GM23338 (cell line): ENCODE measurements at regions not wholly inside any gene's neighbourhood (a gene's known extent, or its start where the extent isn't known, plus 50 kb on each side); places are given as distances from the start of the nearest gene placed in this dataset.

Source experiments
- ATAC-seq: fragments of 200-7000 bp; cut with Tn5 transposase; 3 replicates; pipeline ENCODE4 v1.9.1; 2020
- DNase-seq: peaks from one replicate; pipeline ENCODE4 v3.0.0-alpha.2; 2015; ENCODE audit warnings: low spot score
- H2AFZ ChIP-seq: fragments of 200-600 bp; sonication (generic); 2 replicates; pipeline ENCODE4 v1.8.0; 2016; ENCODE audit warnings: antibody characterized with exemption, mild to moderate bottlenecking, moderate library complexity
- H3F3A ChIP-seq: fragments of 200-600 bp; sonication (generic); replicated peaks from 2 replicates; pipeline ENCODE4 v1.8.0; 2017; ENCODE audit warnings: antibody characterized with exemption, mixed run types, low read depth
- H3K27ac ChIP-seq: fragments of 200-600 bp; sonication (generic); 2 replicates; pipeline ENCODE4 v1.6.1; 2016; ENCODE audit warnings: low read depth
- H3K27me3 ChIP-seq: fragments of 200-600 bp; sonication (generic); 2 replicates; pipeline ENCODE4 v1.8.0; 2016; ENCODE audit warnings: mild to moderate bottlenecking, mixed run types, moderate library complexity; ENCODE audit not compliant: insufficient read depth
- H3K36me3 ChIP-seq: fragments of 200-600 bp; sonication (generic); 2 replicates; pipeline ENCODE4 v1.8.0; 2016; ENCODE audit warnings: mild to moderate bottlenecking; ENCODE audit not compliant: insufficient read depth
- H3K4me1 ChIP-seq: fragments of 200-600 bp; sonication (generic); 2 replicates; pipeline ENCODE4 v1.8.0; 2016; ENCODE audit warnings: mild to moderate bottlenecking, moderate library complexity; ENCODE audit not compliant: insufficient read depth
- H3K4me2 ChIP-seq: fragments of 200-600 bp; sonication (generic); 2 replicates; pipeline ENCODE4 v1.7.1; 2017; ENCODE audit warnings: mixed run types
- H3K4me3 ChIP-seq: fragments of 200-600 bp; sonication (generic); 2 replicates; pipeline ENCODE4 v1.6.1; 2016; ENCODE audit warnings: mixed run types
- H3K79me2 ChIP-seq: fragments of 200-600 bp; sonication (generic); replicated peaks from 2 replicates; pipeline ENCODE4 v1.8.0; 2017; ENCODE audit warnings: mild to moderate bottlenecking; ENCODE audit not compliant: insufficient read depth
- H3K9me2 ChIP-seq: fragments of 200-600 bp; sonication (generic); 2 replicates; pipeline ENCODE4 v1.8.0; 2017; ENCODE audit not compliant: insufficient read depth
- H4K20me1 ChIP-seq: fragments of 200-600 bp; sonication (generic); replicated peaks from 2 replicates; pipeline ENCODE4 v1.8.0; 2017; ENCODE audit warnings: mild to moderate bottlenecking; ENCODE audit not compliant: insufficient read depth
- H3K27ac Mint-ChIP-seq: 2 replicates; pipeline ENCODE4 v1.8.0; 2020; ENCODE audit warnings: inconsistent platforms, mild to moderate bottlenecking, moderate library complexity, mixed read lengths
- H3K27me3 Mint-ChIP-seq: 3 replicates; pipeline ENCODE4 v1.8.0; 2022; ENCODE audit warnings: low read depth, mild to moderate bottlenecking, moderate library complexity, mixed read lengths, inconsistent platforms; ENCODE audit not compliant: insufficient read depth, poor library complexity
- H3K36me3 Mint-ChIP-seq: 3 replicates; pipeline ENCODE4 v1.8.0; 2021; ENCODE audit warnings: low read depth, mild to moderate bottlenecking, inconsistent platforms, moderate library complexity, mixed read lengths
- H3K4me1 Mint-ChIP-seq: 3 replicates; pipeline ENCODE4 v1.8.0; 2020; ENCODE audit warnings: mild to moderate bottlenecking, inconsistent platforms, mixed read lengths
- H3K4me3 Mint-ChIP-seq: 3 replicates; pipeline ENCODE4 v1.8.0; 2021; ENCODE audit warnings: moderate library complexity, mild to moderate bottlenecking, inconsistent platforms, mixed read lengths
- H3K9me3 Mint-ChIP-seq: 3 replicates; pipeline ENCODE4 v1.8.0; 2020; ENCODE audit warnings: moderate library complexity, mild to moderate bottlenecking, inconsistent platforms, mixed read lengths
- CREB1 ChIP-seq: fragments of 250-450 bp; sonication (Bioruptor Pico); IDR thresholded peaks from 2 replicates; pipeline ENCODE4 v1.5.0; 2020; ENCODE audit warnings: low read depth, mild to moderate bottlenecking, moderate library complexity
- CTCF ChIP-seq, 2 experiments: fragments of 200-600 bp in 1 of 2; sonication (generic) in 1 of 2; conservative IDR thresholded peaks; 2 replicates each; pipeline versions ENCODE4 v1.5.1 to v1.6.1; 2016 to 2017; ENCODE audit warnings: antibody characterized with exemption in 2 of 2, low read depth in 2 of 2, mild to moderate bottlenecking in 2 of 2, moderate library complexity in 1 of 2
- ETS1 ChIP-seq: IDR thresholded peaks from 2 replicates; pipeline ENCODE4 v1.6.1; 2016; ENCODE audit warnings: antibody characterized with exemption
- EZH2 ChIP-seq: fragments of 200-600 bp; sonication (generic); IDR thresholded peaks from one replicate; pipeline ENCODE4 v1.8.0; 2017; ENCODE audit warnings: antibody characterized with exemption, mild to moderate bottlenecking, low read depth; ENCODE audit not compliant: unreplicated experiment
- EZH2phosphoT487 ChIP-seq: fragments of 200-600 bp; sonication (generic); IDR thresholded peaks from one replicate; pipeline ENCODE4 v1.8.1; 2018; ENCODE audit warnings: antibody characterized with exemption; ENCODE audit not compliant: unreplicated experiment
- JUNB ChIP-seq: IDR thresholded peaks from one replicate; pipeline ENCODE4 v1.6.1; 2016; ENCODE audit warnings: antibody characterized with exemption; ENCODE audit not compliant: unreplicated experiment
- NANOG ChIP-seq: IDR thresholded peaks from 2 replicates; pipeline ENCODE4 v1.6.1; 2016; ENCODE audit warnings: antibody characterized with exemption, borderline replicate concordance
- STAT1 ChIP-seq: IDR thresholded peaks from one replicate; pipeline ENCODE4 v1.6.1; 2016; ENCODE audit warnings: antibody characterized with exemption; ENCODE audit not compliant: unreplicated experiment
- ZNF114 ChIP-seq: fragments of 250-450 bp; sonication (Bioruptor Pico); IDR thresholded peaks from 2 replicates; pipeline ENCODE4 v1.5.0; 2020; ENCODE audit warnings: mild to moderate bottlenecking, moderate library complexity
- ZNF331 ChIP-seq: fragments of 250-450 bp; sonication (Bioruptor Pico); IDR thresholded peaks from 2 replicates; pipeline ENCODE4 v1.5.0; 2020; ENCODE audit warnings: low read depth, mild to moderate bottlenecking, moderate library complexity
- TF ChIP-seq, protein P1 (sequence below): fragments of 250-450 bp; sonication (Bioruptor Pico); IDR thresholded peaks from 2 replicates; pipeline ENCODE4 v1.5.0; 2020; ENCODE audit warnings: mild to moderate bottlenecking, moderate library complexity
- TF ChIP-seq, protein P2 (sequence below): IDR thresholded peaks from one replicate; pipeline ENCODE4 v1.6.1; 2018; ENCODE audit warnings: antibody characterized with exemption; ENCODE audit not compliant: unreplicated experiment

DNA sequence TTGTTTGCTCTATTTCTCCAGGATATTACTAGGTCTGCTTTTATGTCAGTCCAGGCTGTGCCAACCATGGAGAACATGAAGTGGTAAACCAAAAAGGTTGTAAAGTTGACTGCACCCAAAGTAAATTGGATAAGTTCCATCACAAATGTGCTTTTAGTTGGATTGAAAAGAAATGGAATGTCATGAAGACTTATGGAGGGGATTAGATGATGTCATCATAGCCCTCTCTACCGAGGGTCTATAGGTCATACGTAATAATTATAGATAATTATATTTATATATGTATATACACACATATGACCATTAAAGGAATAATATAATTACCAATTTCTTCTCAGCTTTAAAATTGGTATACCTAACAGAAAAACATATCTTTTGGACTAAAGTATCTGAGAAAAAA is 714.9 kb downstream of the NOVA1 start:
- Mint-ChIP-seq H3K4me1 (peaks cover 3% of the 10 kb centered on the region; the same call in 2 of the 3 replicates), H3K4me3 (no peak overlapping the region), H3K36me3 (no peaks in the 10 kb centered on the region), H3K9me3 (no peaks in the 10 kb centered on the region), H3K27ac (no peak overlapping the region), H3K27me3 (no peaks in the 10 kb centered on the region)
- Histone ChIP-seq H4K20me1 (no peaks in the 10 kb centered on the region), H3K4me2 (no peak overlapping the region), H3F3A (no peaks in the 10 kb centered on the region), H3K27ac (no peak overlapping the region), H3K79me2 (no peaks in the 10 kb centered on the region), H3K9me2 (no peaks in the 10 kb centered on the region), H3K27me3 (no peaks in the 10 kb centered on the region), H3K36me3 (no peaks in the 10 kb centered on the region), H3K4me3 (no peak overlapping the region), H2AFZ (no peak overlapping the region), H3K4me1 (no peaks in the 10 kb centered on the region)
- DNase-seq (no peak), ATAC-seq (no peak)
- TF ChIP-seq EZH2 (no peak), ETS1 (no peak), CTCF (conservative IDR thresholded peaks at IDR 0.05; ENCODE audit: low read depth in 2 of 2) (no peak), ZNF114 (CRISPR knock-in tag) (no peak), STAT1 (no peak), NANOG (no peak), CREB1 (CRISPR knock-in tag) (no peak), JUNB (no peak), ZNF331 (CRISPR knock-in tag) (no peak), EZH2phosphoT487 (no peak)
- TF ChIP-seq, protein P1, sequence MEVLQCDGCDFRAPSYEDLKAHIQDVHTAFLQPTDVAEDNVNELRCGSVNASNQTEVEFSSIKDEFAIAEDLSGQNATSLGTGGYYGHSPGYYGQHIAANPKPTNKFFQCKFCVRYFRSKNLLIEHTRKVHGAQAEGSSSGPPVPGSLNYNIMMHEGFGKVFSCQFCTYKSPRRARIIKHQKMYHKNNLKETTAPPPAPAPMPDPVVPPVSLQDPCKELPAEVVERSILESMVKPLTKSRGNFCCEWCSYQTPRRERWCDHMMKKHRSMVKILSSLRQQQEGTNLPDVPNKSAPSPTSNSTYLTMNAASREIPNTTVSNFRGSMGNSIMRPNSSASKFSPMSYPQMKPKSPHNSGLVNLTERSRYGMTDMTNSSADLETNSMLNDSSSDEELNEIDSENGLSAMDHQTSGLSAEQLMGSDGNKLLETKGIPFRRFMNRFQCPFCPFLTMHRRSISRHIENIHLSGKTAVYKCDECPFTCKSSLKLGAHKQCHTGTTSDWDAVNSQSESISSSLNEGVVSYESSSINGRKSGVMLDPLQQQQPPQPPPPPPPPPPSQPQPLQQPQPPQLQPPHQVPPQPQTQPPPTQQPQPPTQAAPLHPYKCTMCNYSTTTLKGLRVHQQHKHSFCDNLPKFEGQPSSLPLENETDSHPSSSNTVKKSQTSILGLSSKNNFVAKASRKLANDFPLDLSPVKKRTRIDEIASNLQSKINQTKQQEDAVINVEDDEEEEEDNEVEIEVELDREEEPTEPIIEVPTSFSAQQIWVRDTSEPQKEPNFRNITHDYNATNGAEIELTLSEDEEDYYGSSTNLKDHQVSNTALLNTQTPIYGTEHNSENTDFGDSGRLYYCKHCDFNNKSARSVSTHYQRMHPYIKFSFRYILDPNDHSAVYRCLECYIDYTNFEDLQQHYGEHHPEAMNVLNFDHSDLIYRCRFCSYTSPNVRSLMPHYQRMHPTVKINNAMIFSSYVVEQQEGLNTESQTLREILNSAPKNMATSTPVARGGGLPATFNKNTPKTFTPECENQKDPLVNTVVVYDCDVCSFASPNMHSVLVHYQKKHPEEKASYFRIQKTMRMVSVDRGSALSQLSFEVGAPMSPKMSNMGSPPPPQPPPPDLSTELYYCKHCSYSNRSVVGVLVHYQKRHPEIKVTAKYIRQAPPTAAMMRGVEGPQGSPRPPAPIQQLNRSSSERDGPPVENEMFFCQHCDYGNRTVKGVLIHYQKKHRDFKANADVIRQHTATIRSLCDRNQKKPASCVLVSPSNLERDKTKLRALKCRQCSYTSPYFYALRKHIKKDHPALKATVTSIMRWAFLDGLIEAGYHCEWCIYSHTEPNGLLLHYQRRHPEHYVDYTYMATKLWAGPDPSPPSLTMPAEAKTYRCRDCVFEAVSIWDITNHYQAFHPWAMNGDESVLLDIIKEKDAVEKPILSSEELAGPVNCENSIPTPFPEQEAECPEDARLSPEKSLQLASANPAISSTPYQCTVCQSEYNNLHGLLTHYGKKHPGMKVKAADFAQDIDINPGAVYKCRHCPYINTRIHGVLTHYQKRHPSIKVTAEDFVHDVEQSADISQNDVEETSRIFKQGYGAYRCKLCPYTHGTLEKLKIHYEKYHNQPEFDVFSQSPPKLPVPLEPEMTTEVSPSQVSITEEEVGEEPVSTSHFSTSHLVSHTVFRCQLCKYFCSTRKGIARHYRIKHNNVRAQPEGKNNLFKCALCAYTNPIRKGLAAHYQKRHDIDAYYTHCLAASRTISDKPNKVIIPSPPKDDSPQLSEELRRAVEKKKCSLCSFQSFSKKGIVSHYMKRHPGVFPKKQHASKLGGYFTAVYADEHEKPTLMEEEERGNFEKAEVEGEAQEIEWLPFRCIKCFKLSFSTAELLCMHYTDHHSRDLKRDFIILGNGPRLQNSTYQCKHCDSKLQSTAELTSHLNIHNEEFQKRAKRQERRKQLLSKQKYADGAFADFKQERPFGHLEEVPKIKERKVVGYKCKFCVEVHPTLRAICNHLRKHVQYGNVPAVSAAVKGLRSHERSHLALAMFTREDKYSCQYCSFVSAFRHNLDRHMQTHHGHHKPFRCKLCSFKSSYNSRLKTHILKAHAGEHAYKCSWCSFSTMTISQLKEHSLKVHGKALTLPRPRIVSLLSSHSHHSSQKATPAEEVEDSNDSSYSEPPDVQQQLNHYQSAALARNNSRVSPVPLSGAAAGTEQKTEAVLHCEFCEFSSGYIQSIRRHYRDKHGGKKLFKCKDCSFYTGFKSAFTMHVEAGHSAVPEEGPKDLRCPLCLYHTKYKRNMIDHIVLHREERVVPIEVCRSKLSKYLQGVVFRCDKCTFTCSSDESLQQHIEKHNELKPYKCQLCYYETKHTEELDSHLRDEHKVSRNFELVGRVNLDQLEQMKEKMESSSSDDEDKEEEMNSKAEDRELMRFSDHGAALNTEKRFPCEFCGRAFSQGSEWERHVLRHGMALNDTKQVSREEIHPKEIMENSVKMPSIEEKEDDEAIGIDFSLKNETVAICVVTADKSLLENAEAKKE (CRISPR knock-in tag) = no peak
- TF ChIP-seq, protein P2, sequence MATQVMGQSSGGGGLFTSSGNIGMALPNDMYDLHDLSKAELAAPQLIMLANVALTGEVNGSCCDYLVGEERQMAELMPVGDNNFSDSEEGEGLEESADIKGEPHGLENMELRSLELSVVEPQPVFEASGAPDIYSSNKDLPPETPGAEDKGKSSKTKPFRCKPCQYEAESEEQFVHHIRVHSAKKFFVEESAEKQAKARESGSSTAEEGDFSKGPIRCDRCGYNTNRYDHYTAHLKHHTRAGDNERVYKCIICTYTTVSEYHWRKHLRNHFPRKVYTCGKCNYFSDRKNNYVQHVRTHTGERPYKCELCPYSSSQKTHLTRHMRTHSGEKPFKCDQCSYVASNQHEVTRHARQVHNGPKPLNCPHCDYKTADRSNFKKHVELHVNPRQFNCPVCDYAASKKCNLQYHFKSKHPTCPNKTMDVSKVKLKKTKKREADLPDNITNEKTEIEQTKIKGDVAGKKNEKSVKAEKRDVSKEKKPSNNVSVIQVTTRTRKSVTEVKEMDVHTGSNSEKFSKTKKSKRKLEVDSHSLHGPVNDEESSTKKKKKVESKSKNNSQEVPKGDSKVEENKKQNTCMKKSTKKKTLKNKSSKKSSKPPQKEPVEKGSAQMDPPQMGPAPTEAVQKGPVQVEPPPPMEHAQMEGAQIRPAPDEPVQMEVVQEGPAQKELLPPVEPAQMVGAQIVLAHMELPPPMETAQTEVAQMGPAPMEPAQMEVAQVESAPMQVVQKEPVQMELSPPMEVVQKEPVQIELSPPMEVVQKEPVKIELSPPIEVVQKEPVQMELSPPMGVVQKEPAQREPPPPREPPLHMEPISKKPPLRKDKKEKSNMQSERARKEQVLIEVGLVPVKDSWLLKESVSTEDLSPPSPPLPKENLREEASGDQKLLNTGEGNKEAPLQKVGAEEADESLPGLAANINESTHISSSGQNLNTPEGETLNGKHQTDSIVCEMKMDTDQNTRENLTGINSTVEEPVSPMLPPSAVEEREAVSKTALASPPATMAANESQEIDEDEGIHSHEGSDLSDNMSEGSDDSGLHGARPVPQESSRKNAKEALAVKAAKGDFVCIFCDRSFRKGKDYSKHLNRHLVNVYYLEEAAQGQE = no peak
